ENCODE measurements at regions not wholly inside any gene's neighbourhood (a gene's known extent, or its start where the extent isn't known, plus 50 kb on each side); places are given as distances from the start of the nearest gene placed in this dataset.

DNA sequence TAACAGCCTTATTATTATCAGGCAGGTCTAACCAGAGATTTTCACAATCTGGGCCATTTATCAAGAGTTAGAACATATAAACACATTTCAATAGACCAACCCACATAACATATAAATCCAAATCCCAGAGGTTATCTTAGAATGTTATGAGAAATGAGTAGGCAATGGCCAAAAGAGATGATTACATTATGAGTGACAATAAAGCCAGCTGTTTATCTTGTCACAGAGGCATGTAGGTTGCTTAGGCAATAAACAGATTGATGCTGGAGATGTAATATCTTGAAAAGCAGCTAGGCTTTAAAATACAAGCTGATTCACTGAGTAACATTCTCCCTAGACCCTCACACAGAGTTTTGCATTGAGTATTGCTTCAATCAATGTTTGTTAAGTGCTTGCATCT is 148.5 kb upstream of the SESN3 start:
- TF ChIP-seq POLR2AphosphoS5 (IDR thresholded peaks at IDR 0.05; ENCODE audit: low read depth, low read length) (no peak), TAF1 (IDR thresholded peaks at IDR 0.05; ENCODE audit: low read depth, low read length) (no peak), POLR2A (IDR thresholded peaks at IDR 0.05; ENCODE audit: low read depth, low read length) (no peak), SPI1 (IDR thresholded peaks at IDR 0.05; ENCODE audit: low read depth, low read length) (no peak), PAX5 (IDR thresholded peaks at IDR 0.05; ENCODE audit: insufficient read depth, low read length, severe bottlenecking) (no peak)

All from GM12891 (cell line).